Epithelial cell of proximal tubule (primary cell): ENCODE measurements at regions not wholly inside any gene's neighbourhood (a gene's known extent, or its start where the extent isn't known, plus 50 kb on each side); places are given as distances from the start of the nearest gene placed in this dataset.

Experiments
- DNase-seq: peaks from one replicate; pipeline ENCODE4 v3.0.0-alpha.2; 2011; ENCODE audit warnings: low read depth
- H3K4me3 ChIP-seq: 2 replicates; pipeline ENCODE4 v1.5.1; 2011; ENCODE audit warnings: low read depth, mild to moderate bottlenecking, low read length
- TF ChIP-seq, protein P1 (sequence below): conservative IDR thresholded peaks from 2 replicates; pipeline ENCODE4 v1.5.1; 2012; ENCODE audit warnings: low read depth, mild to moderate bottlenecking, low read length

DNA sequence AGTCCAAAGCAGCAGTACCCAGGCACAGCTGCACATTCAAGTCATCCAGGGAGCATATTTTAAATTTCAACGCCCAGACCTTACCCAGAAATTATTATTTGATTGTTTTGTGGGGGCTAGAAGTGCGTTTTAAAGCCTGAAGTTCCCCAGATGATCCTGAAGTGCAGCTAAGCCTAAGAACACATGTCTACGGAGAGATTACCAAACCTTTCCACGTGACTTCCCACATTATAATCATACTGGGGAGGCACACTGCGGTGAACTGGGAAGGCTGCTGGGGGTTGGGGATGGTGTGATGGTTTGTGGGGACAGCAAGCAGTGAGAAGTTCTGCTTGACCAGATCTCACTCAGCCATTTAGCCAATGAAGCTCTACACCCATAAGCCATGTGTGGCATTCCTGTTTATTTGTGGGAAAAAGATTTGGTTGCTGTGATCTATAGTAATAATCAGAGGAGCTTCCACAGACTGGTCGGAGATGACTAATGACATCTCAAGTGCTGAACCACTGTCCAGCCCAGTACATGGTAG lies 93.4 kb upstream of the CDH6 start:
- H3K4me3 ChIP-seq = no peak overlapping the region
- TF ChIP-seq, protein P1, sequence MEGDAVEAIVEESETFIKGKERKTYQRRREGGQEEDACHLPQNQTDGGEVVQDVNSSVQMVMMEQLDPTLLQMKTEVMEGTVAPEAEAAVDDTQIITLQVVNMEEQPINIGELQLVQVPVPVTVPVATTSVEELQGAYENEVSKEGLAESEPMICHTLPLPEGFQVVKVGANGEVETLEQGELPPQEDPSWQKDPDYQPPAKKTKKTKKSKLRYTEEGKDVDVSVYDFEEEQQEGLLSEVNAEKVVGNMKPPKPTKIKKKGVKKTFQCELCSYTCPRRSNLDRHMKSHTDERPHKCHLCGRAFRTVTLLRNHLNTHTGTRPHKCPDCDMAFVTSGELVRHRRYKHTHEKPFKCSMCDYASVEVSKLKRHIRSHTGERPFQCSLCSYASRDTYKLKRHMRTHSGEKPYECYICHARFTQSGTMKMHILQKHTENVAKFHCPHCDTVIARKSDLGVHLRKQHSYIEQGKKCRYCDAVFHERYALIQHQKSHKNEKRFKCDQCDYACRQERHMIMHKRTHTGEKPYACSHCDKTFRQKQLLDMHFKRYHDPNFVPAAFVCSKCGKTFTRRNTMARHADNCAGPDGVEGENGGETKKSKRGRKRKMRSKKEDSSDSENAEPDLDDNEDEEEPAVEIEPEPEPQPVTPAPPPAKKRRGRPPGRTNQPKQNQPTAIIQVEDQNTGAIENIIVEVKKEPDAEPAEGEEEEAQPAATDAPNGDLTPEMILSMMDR = no peak
- DNase-seq = no peak

DNA sequence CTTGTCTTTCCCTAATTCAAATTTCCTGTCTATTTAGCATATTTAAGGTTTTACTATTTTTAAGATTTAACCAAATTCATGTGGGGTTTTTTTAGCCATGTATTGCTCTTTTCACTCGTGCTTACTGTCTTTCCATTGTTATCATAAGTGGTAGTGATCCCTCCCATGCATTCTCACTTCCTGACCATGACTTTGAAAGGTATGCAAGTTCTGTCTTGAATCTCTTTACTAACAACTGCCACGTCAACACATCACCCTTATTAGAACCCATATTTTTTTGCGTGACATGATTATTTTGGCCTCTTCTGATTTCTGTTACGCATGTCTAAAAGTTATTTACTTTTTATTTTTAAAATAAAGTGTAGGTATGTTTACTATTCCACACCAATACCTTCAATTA lies 94.7 kb upstream of the CDH6 start:
- H3K4me3 ChIP-seq = no peak overlapping the region
- TF ChIP-seq, protein P1 = no peak
- DNase-seq = no peak

DNA sequence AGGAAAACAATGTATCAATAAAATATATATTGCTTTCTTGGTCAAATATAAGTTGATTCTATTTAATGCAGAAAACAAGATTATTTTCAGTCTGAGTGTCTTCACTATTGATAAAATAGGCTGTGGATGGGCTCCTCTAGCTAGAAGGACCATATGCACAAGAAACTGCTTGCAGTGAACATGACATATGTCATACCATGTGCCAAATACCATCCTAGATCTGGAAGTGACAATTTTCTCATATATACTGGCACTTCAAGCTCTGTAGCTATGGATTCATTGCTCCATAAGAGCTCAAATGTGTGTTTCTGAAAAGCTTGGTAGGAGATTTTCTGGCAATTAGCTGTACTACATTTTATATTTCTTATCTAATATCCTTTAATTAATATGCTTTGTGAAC lies 95.6 kb upstream of the CDH6 start:
- DNase-seq = no peak
- H3K4me3 ChIP-seq = no peak overlapping the region
- TF ChIP-seq, protein P1 = no peak

DNA sequence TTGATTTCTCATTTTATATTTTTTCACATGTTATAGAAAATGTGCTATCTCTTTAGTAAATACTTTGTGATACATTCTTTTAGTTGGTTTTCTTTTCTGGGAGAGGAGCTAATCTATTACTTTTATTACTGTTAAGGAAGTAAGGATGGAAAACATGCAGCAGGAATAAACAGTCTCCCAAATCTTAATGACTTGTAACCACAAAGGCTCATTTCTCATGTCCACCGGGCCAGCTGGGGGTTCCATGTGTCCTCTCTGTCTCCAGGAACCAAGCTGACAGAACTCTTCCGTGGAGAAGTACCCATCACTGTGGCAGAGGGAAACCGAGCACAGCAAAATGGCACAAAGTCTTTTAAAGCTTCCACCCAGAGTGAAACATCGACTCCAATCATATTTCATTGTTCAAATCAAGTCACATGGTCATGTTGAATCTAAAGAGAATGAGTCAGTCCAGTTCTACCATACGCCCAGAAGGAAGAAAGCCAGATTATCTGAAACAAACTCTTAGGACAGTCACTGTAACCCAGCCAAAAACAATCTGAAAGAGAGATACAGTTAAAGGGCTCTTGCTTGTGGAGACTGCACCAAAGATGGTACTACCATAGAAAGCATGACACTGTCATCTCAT lies 97.1 kb upstream of the CDH6 start:
- TF ChIP-seq, protein P1 = no peak

DNA sequence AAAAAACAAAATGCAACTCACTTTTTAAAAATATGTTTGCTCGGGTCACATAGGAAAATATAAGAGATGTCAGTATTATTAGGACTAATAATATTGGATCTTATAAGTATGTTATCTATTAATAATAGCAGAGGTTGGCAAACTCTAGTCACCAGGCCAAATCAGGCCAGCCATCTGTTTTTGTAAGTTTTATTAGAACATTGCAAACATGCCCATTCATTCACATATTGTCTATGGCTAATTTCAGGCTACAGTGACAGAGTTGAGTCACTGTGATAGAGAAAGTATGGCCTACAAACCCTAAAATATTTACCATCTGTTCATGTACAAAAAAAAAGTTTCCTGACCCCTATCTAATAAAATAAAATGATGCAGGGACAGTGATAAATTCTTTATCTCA lies 97.7 kb upstream of the CDH6 start:
- DNase-seq = no peak
- no peak overlapping the region for H3K4me3 ChIP-seq
- TF ChIP-seq, protein P1 = no peak

More for the DNA sequence above, 97.1 kb upstream of the CDH6 start:
- H3K4me3 ChIP-seq = no peak overlapping the region
- DNase-seq = no peak

DNA sequence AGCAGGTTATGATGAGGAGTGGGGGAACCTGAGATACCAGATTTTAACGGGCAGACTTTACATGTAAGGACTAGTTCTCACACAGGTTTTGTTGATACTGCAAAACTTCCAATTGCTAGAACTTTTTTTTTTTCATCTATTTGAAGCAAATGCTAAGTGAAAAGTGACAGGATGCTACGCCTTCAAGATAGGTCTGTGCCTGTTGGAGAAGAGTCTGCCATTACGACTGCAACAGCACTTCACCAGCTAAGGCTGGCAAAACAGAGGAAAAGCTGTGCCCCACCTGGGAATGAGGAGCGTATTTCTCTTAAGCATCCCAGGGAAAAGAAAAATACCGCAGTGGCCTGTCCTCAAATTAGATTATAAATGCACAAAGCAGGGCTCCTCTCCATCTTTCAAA lies 102.0 kb upstream of the CDH6 start:
- no peak for DNase-seq
- TF ChIP-seq, protein P1 = no peak
- H3K4me3 ChIP-seq = no peak overlapping the region

DNA sequence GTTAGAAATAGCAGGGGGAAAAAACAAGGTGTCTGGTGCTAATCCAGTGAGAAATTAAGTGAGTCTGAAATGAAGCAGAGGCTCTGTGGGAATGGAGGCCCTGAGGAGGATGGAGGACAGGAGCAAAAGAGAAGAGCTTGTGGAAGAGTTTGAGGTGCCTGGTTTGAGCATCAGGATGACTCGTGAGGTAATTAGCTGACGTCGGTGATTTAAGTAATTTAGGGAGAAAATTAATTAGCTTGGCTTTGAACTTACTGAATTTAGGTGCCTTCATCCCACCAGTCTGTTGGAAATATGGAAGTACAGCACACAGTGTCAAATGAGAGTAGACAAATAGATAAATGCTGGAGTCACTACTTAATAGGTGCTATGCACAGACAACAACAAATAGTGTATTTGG lies 103.0 kb upstream of the CDH6 start:
- no peak overlapping the region for H3K4me3 ChIP-seq
- TF ChIP-seq, protein P1 = no peak
- DNase-seq = no peak
